ENCODE measurements at regions not wholly inside any gene's neighbourhood (a gene's known extent, or its start where the extent isn't known, plus 50 kb on each side); places are given as distances from the start of the nearest gene placed in this dataset.
"Not testable (repeated sequence)": the region's sequence is repeated elsewhere in the genome, so short reads cannot be mapped to it uniquely, and the experiment has no call there.

- H3K9me2 ChIP-seq (replicated peaks; ENCODE audit: control insufficient read depth, low read length); H3K27me3 ChIP-seq (ENCODE audit: control insufficient read depth, low read length): not testable (repeated sequence)
Measured at GRCh38 chr21:9628051-9628450, 893.3 kb upstream of the TPTE start.

DNA sequence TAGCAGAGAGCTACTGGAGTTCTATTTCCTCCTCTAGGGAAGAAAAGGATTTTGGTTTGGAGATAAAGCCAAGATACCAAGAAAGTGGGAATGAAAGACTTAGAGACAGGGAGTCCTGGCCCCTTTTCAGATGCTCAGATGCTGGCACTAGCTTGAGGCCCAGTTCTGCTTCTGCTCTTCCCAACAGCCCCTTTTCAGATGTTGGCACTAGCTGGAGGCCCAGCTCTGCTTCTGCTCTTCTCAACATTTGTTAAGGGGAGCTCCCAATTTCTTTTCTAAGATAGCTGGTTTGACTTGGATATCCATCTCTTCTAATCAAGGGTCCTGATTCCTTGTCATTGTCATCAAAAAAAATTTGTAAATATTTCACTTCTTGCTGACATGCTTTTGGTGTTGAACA, 874.0 kb upstream of the TPTE start:
- not testable (repeated sequence) for H3F3A ChIP-seq (ENCODE audit: control insufficient read depth, insufficient read depth); H3K27me3 ChIP-seq (ENCODE audit: control insufficient read depth, low read length); H3K79me2 ChIP-seq (ENCODE audit: control insufficient read depth, low read length); H3K9me3 ChIP-seq (ENCODE audit: control insufficient read depth, insufficient read depth, low read length); H3K4me3 ChIP-seq (ENCODE audit: low read length); H3K9me2 ChIP-seq (replicated peaks; ENCODE audit: control insufficient read depth, low read length); H4K20me1 ChIP-seq (ENCODE audit: control insufficient read depth, insufficient read depth, low read depth, low read length); H3K4me1 ChIP-seq (ENCODE audit: control insufficient read depth, low read length); H3K36me3 ChIP-seq (ENCODE audit: control insufficient read depth, low read length); H3K27ac ChIP-seq (ENCODE audit: low read depth, low read length); H3K4me2 ChIP-seq (ENCODE audit: low read length)

More at GRCh38 chr21:9628051-9628450, 893.3 kb upstream of the TPTE start:
- H3K36me3 ChIP-seq (ENCODE audit: control insufficient read depth, low read length); H3K9me3 ChIP-seq (ENCODE audit: control insufficient read depth, insufficient read depth, low read length); H3K4me3 ChIP-seq (ENCODE audit: low read length); H3K4me1 ChIP-seq (ENCODE audit: control insufficient read depth, low read length); H3K79me2 ChIP-seq (ENCODE audit: control insufficient read depth, low read length); H3K27ac ChIP-seq (ENCODE audit: low read depth, low read length); H3F3A ChIP-seq (ENCODE audit: control insufficient read depth, insufficient read depth); H4K20me1 ChIP-seq (ENCODE audit: control insufficient read depth, insufficient read depth, low read depth, low read length); H3K4me2 ChIP-seq (ENCODE audit: low read length): not testable (repeated sequence)

DNA sequence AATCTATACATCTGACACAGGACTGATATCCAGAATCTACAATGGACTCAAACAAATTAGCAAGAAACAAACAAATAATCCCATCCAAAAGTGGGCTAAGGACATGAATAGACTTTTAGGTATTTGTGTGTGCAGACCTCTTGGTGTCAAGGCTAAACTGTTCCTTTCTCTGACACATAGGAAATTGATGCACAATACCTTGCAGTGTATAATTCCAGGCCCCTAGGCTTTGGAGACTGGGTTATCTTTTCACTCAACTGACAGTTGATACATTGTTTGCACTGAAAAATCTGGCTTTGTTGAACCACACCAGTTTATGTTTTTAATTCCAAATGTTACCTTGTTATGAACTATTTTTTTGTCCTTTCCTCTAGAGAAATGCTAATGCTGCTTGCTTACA, 873.1 kb upstream of the TPTE start:
- H3K4me3 ChIP-seq (ENCODE audit: low read length); H3K4me1 ChIP-seq (ENCODE audit: control insufficient read depth, low read length); H3K9me3 ChIP-seq (ENCODE audit: control insufficient read depth, insufficient read depth, low read length); H3K79me2 ChIP-seq (ENCODE audit: control insufficient read depth, low read length); H3K36me3 ChIP-seq (ENCODE audit: control insufficient read depth, low read length); H3K27ac ChIP-seq (ENCODE audit: low read depth, low read length); H3F3A ChIP-seq (ENCODE audit: control insufficient read depth, insufficient read depth); H3K27me3 ChIP-seq (ENCODE audit: control insufficient read depth, low read length); H4K20me1 ChIP-seq (ENCODE audit: control insufficient read depth, insufficient read depth, low read depth, low read length); H3K9me2 ChIP-seq (replicated peaks; ENCODE audit: control insufficient read depth, low read length); H3K4me2 ChIP-seq (ENCODE audit: low read length): not testable (repeated sequence)

GRCh38 chr21:9648947-9649720, 872.2 kb upstream of the TPTE start:
- not testable (repeated sequence) for H3K27me3 ChIP-seq (ENCODE audit: control insufficient read depth, low read length); H3K27ac ChIP-seq (ENCODE audit: low read depth, low read length); H3K9me3 ChIP-seq (ENCODE audit: control insufficient read depth, insufficient read depth, low read length); H3K9me2 ChIP-seq (replicated peaks; ENCODE audit: control insufficient read depth, low read length); H3K4me1 ChIP-seq (ENCODE audit: control insufficient read depth, low read length); H3K4me3 ChIP-seq (ENCODE audit: low read length); H3K4me2 ChIP-seq (ENCODE audit: low read length); H3F3A ChIP-seq (ENCODE audit: control insufficient read depth, insufficient read depth); H3K36me3 ChIP-seq (ENCODE audit: control insufficient read depth, low read length); H3K79me2 ChIP-seq (ENCODE audit: control insufficient read depth, low read length); H4K20me1 ChIP-seq (ENCODE audit: control insufficient read depth, insufficient read depth, low read depth, low read length)

DNA sequence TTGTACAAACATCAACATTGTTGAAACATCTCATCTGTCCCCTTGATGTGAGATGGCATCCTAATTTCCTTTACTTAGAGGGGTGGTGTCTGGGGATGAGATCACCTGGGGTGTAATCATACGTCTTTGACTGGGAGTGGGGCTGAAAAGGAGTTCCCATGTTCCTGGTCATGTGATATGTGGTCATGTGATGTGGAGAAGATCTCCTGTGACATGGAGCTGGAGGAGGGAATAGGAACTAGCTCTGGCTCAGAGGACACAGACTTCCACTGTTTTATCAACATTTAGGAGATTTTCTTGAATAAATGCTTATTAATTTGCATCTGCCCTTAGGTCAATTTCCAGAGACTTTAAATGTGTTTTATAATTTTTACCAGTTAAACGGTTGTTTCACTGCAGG, 868.6 kb upstream of the TPTE start:
- H3K36me3 ChIP-seq (ENCODE audit: control insufficient read depth, low read length); H3K4me2 ChIP-seq (ENCODE audit: low read length); H3K4me3 ChIP-seq (ENCODE audit: low read length); H3K27me3 ChIP-seq (ENCODE audit: control insufficient read depth, low read length); H4K20me1 ChIP-seq (ENCODE audit: control insufficient read depth, insufficient read depth, low read depth, low read length); H3K9me2 ChIP-seq (replicated peaks; ENCODE audit: control insufficient read depth, low read length); H3K4me1 ChIP-seq (ENCODE audit: control insufficient read depth, low read length); H3K79me2 ChIP-seq (ENCODE audit: control insufficient read depth, low read length); H3K27ac ChIP-seq (ENCODE audit: low read depth, low read length); H3F3A ChIP-seq (ENCODE audit: control insufficient read depth, insufficient read depth): not testable (repeated sequence)
- peaks cover 18% of the 10 kb centered on the region for H3K9me3 ChIP-seq (ENCODE audit: control insufficient read depth, insufficient read depth, low read length)

DNA sequence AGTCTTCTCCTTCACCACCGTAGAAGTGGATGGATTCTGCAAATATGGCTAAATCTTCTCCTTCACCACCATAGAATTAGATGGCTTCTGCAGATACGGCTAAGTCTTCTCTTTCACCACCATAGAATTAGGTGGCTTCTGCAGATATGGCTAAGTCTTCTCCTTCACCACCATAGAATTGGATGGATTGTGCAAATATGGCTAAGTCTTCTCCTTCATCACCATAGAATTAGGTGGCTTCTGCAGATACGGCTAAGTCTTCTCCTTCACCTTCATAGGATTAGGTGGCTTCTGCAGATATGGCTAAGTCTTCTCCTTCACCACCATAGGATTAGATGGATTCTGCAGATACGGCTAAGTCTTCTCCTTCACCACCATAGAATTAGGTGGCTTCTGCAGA, 866.2 kb upstream of the TPTE start:
- H3K4me3 ChIP-seq (ENCODE audit: low read length); H4K20me1 ChIP-seq (ENCODE audit: control insufficient read depth, insufficient read depth, low read depth, low read length); H3K27me3 ChIP-seq (ENCODE audit: control insufficient read depth, low read length); H3F3A ChIP-seq (ENCODE audit: control insufficient read depth, insufficient read depth); H3K36me3 ChIP-seq (ENCODE audit: control insufficient read depth, low read length); H3K27ac ChIP-seq (ENCODE audit: low read depth, low read length); H3K79me2 ChIP-seq (ENCODE audit: control insufficient read depth, low read length); H3K4me2 ChIP-seq (ENCODE audit: low read length); H3K4me1 ChIP-seq (ENCODE audit: control insufficient read depth, low read length); H3K9me2 ChIP-seq (replicated peaks; ENCODE audit: control insufficient read depth, low read length): not testable (repeated sequence)
- peaks cover 19% of the 10 kb centered on the region for H3K9me3 ChIP-seq (ENCODE audit: control insufficient read depth, insufficient read depth, low read length)

GRCh38 chr21:9656455-9656854, 864.9 kb upstream of the TPTE start:
- not testable (repeated sequence) for H3K36me3 ChIP-seq (ENCODE audit: control insufficient read depth, low read length); H3F3A ChIP-seq (ENCODE audit: control insufficient read depth, insufficient read depth); H3K4me2 ChIP-seq (ENCODE audit: low read length); H3K4me1 ChIP-seq (ENCODE audit: control insufficient read depth, low read length); H3K79me2 ChIP-seq (ENCODE audit: control insufficient read depth, low read length); H4K20me1 ChIP-seq (ENCODE audit: control insufficient read depth, insufficient read depth, low read depth, low read length); H3K9me2 ChIP-seq (replicated peaks; ENCODE audit: control insufficient read depth, low read length); H3K27ac ChIP-seq (ENCODE audit: low read depth, low read length); H3K27me3 ChIP-seq (ENCODE audit: control insufficient read depth, low read length); H3K4me3 ChIP-seq (ENCODE audit: low read length)
- H3K9me3 ChIP-seq (ENCODE audit: control insufficient read depth, insufficient read depth, low read length), result peaks cover 19% of the 10 kb centered on the region

DNA sequence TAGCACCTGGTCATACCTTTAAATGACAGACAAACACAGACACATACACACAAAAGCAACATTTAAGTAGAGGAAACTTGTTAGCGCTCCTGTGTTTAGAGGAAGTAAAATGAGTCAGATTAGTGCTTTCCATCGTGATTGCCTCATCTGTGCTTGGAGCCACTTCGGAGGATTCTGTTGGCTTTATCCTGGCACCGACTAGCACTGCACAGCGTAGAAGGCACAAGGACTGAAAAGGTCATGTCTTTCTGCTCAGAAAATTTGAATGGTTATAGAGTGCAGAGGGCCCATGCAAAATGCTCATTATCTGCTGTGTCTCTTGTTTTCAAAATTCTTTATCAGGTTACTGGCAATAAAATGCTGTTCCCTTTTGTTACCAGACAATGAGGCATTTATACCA, 863.6 kb upstream of the TPTE start:
- not testable (repeated sequence) for H3K36me3 ChIP-seq (ENCODE audit: control insufficient read depth, low read length); H3K79me2 ChIP-seq (ENCODE audit: control insufficient read depth, low read length); H3K27ac ChIP-seq (ENCODE audit: low read depth, low read length); H4K20me1 ChIP-seq (ENCODE audit: control insufficient read depth, insufficient read depth, low read depth, low read length); H3K4me3 ChIP-seq (ENCODE audit: low read length); H3K9me2 ChIP-seq (replicated peaks; ENCODE audit: control insufficient read depth, low read length); H3F3A ChIP-seq (ENCODE audit: control insufficient read depth, insufficient read depth); H3K4me1 ChIP-seq (ENCODE audit: control insufficient read depth, low read length); H3K27me3 ChIP-seq (ENCODE audit: control insufficient read depth, low read length); H3K4me2 ChIP-seq (ENCODE audit: low read length)
- peaks cover 19% of the 10 kb centered on the region for H3K9me3 ChIP-seq (ENCODE audit: control insufficient read depth, insufficient read depth, low read length)

Measured in DOHH2 (cell line).